ENCODE measurements at regions not wholly inside any gene's neighbourhood (a gene's known extent, or its start where the extent isn't known, plus 50 kb on each side); places are given as distances from the start of the nearest gene placed in this dataset.

DNA sequence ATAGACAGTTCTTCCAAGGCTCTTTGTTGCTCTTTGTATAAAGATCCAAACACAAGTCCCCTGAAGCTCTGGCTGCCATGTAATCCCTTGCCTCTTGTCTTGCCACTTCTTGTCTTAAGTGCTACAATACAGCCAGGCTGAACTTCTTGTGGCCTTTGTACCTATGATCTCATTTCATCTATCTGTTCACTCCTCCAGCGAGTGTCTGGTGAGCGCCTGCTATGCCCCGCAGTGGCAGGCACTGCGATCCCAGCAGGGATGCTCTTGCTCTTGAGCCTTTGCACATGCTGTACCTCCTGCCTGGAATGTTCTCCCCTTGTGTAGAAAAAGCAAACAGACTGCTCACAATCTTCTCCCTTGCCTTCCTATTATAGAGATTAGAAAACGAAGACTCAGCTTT, 81.9 kb upstream of the ADPGK start:
- Histone ChIP-seq H3K36me3 (no peaks in the 10 kb centered on the region), H3K4me3 (no peak overlapping the region), H3K27me3 (no peaks in the 10 kb centered on the region), H3K4me1 (no peaks in the 10 kb centered on the region), H3K9me3 (no peaks in the 10 kb centered on the region), H3K27ac (no peak overlapping the region)
- WGBS (ENCODE audit: insufficient coverage, low coverage, low lambda C conversion rate, missing lambda C conversion rate): 0% methylated on average over 1 of the region's 5 CpGs
- intact Hi-C loops (cut with DNase I): no loop called here
- no peak for TF ChIP-seq POLR2A (IDR thresholded peaks at IDR 0.05)
- TF ChIP-seq, protein P1, sequence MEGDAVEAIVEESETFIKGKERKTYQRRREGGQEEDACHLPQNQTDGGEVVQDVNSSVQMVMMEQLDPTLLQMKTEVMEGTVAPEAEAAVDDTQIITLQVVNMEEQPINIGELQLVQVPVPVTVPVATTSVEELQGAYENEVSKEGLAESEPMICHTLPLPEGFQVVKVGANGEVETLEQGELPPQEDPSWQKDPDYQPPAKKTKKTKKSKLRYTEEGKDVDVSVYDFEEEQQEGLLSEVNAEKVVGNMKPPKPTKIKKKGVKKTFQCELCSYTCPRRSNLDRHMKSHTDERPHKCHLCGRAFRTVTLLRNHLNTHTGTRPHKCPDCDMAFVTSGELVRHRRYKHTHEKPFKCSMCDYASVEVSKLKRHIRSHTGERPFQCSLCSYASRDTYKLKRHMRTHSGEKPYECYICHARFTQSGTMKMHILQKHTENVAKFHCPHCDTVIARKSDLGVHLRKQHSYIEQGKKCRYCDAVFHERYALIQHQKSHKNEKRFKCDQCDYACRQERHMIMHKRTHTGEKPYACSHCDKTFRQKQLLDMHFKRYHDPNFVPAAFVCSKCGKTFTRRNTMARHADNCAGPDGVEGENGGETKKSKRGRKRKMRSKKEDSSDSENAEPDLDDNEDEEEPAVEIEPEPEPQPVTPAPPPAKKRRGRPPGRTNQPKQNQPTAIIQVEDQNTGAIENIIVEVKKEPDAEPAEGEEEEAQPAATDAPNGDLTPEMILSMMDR (IDR thresholded peaks at IDR 0.05): no peak
- DNase-seq: no peak
- no peak for ATAC-seq

DNA sequence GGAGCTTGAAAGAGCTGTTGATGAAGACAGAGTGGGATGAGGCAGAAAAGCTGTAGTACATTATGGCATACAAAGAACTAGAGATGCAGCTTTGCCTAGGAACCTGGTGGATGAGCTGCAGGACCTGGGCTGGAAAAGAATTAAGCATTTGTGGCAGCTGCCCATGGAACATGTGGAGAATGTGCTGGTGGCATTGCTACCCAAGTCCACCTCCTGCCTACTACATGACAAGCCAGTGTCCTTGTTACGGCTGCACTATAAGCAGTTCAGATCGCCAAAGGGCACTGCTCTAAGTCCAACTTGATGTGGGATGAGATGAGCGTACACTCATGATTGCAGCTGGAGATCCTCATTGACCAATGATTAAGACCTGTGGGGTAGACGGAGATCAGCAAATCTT, 81.1 kb upstream of the ADPGK start:
- intact Hi-C loops (cut with DNase I): no loop called here
- no peaks in the 10 kb centered on the region for H3K9me3 ChIP-seq
- no peak overlapping the region for H3K27ac ChIP-seq
- no peak for TF ChIP-seq POLR2A (IDR thresholded peaks at IDR 0.05)
- WGBS (ENCODE audit: insufficient coverage, low coverage, low lambda C conversion rate, missing lambda C conversion rate): 58% methylated on average over 2 of the region's 4 CpGs
- no peak overlapping the region for H3K4me3 ChIP-seq
- H3K27me3 ChIP-seq: no peaks in the 10 kb centered on the region
- ATAC-seq (no peak), DNase-seq (no peak)
- H3K36me3 ChIP-seq: no peaks in the 10 kb centered on the region
- H3K4me1 ChIP-seq: no peaks in the 10 kb centered on the region

DNA sequence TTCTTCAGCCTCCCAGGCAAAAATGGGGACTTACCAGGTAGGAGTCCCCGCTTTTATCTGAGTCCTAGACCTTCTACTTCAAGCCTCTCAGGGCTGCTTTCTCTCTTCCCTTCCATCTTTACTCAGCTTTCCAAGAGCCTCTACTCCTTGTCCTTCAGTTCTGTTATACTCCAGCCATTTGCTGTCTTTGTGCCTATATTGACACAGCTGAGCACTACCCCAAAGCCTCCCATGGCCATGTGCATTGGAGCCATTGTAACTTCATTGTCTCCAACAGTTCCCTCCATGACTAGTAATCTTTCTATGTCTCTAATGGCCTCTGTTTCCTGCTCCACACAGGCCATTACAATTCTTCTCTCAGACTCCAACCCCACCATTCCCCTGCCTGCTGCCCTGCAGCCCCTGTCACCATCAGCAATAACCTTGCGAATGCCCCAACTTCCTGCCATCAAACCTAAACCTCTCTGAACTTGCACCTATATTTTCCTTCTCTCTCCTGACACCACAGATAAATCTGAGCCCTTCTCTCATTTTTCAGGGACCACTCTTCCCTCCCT, 77.9 kb upstream of the ADPGK start:
- Histone ChIP-seq H3K4me1 (no peaks in the 10 kb centered on the region), H3K4me3 (no peak overlapping the region), H3K36me3 (no peaks in the 10 kb centered on the region), H3K27ac (no peak overlapping the region), H3K27me3 (no peaks in the 10 kb centered on the region), H3K9me3 (no peaks in the 10 kb centered on the region)
- ATAC-seq: no peak
- TF ChIP-seq POLR2A (IDR thresholded peaks at IDR 0.05): no peak
- TF ChIP-seq, protein P1 (IDR thresholded peaks at IDR 0.05): no peak
- intact Hi-C loops (cut with DNase I): no loop called here
- no peak for DNase-seq
- 80% methylated on average over 2 of the region's 2 CpGs for WGBS (ENCODE audit: insufficient coverage, low coverage, low lambda C conversion rate, missing lambda C conversion rate)

DNA sequence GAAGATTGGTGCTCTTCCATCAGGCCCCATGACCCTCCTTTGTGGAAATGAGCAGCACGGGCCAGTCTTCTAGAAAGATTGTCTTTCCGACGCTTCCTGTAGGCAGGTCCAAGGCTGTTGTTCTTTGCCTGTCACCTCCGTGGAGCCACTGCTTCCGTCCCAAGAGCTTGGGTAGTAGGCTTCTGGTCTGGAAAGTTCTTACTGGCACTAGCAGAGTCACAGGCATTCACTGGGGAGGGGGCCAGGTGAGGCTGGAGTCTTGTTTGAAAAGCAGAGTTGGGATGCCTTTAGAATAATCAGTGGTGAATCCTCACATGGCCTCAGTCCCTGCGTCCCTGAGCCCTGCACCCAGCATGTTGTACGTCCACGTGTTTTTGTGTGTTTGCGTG, 76.2 kb upstream of the ADPGK start:
- ATAC-seq (no peak), DNase-seq (no peak)
- H3K4me1 ChIP-seq: no peaks in the 10 kb centered on the region
- no peak overlapping the region for H3K27ac ChIP-seq
- no peaks in the 10 kb centered on the region for H3K9me3 ChIP-seq
- H3K4me3 ChIP-seq: no peak overlapping the region
- no peaks in the 10 kb centered on the region for H3K27me3 ChIP-seq
- intact Hi-C loops (cut with DNase I): no loop called here
- WGBS (ENCODE audit: insufficient coverage, low coverage, low lambda C conversion rate, missing lambda C conversion rate): 65% methylated on average over 7 of the region's 9 CpGs
- H3K36me3 ChIP-seq: no peaks in the 10 kb centered on the region
- no peak for TF ChIP-seq POLR2A (IDR thresholded peaks at IDR 0.05)
- TF ChIP-seq, protein P1 (IDR thresholded peaks at IDR 0.05): no peak

DNA sequence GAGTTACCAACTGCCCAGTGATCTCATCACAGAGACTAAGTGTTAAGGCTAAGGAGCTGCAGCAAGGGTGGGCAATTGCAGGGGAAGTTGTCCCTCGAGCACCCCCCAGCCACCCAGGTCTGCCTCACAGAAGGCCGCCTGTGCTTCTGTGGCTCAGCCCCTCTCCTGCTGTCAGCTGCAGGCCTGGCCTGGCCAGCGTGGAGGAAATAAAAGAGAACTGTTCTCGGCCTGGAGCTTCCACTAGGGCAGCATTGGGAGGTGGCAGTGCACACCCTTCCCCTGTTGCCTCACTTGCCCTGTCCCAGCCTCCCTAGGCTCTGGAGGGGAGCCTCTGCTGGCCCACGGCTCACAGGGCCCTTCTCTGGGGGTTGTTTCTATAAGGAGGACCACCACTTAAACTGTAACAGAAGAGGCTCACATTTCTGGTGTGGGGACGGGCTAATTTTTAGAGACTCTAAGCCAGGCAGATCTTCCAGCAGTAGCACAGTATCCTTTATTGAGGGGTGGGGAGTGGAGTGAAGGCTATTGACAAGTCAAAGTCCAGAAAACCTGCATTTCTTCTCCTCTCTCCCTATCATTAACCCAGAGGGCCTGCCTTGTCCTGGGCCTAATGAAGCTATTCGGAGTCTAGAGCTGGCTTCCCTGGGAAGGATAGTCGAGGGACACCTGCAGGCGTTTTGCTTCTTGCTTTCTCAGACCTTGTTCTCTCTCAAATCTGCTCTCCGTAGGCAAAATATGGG, 75.6 kb upstream of the ADPGK start:
- no peak for ATAC-seq
- Histone ChIP-seq H3K4me3 (no peak overlapping the region), H3K9me3 (no peaks in the 10 kb centered on the region), H3K27ac (no peak overlapping the region), H3K36me3 (no peaks in the 10 kb centered on the region), H3K27me3 (no peaks in the 10 kb centered on the region), H3K4me1 (no peaks in the 10 kb centered on the region)
- TF ChIP-seq, protein P1 (IDR thresholded peaks at IDR 0.05): no peak
- TF ChIP-seq POLR2A (IDR thresholded peaks at IDR 0.05): no peak
- no peak for DNase-seq
- WGBS (ENCODE audit: insufficient coverage, low coverage, low lambda C conversion rate, missing lambda C conversion rate): 63% methylated on average over 10 of the region's 10 CpGs
- intact Hi-C loops (cut with DNase I): no loop called here

Measured in right lobe of liver (tissue), 6 donors.